GM19035 (cell line): ENCODE measurements at regions not wholly inside any gene's neighbourhood (a gene's known extent, or its start where the extent isn't known, plus 50 kb on each side); places are given as distances from the start of the nearest gene placed in this dataset.

Experiments
- ATAC-seq: cut with Tn5 transposase; IDR thresholded peaks from one replicate; pipeline ENCODE4 v1.9.1; 2021; ENCODE audit not compliant: unreplicated experiment

DNA sequence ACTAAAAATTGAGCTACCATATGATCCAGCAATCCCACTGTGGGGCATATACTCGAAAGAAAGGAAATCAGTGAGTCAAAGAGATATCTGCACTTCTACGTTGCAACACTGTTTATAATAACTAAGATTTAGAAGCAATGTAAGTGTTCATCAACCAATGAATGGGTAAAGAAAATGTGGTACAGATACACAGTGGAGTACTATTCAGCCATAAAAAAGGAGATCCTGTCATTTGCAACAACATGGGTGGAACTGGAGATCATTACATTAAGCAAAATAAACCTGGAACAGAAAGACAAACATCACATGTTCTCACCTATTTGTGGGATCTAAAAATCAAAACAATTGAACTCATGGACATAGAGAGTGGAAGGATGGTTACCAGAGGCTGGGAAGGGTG is 385.0 kb upstream of the TRIB2 start:
- ATAC-seq, result no peak

- no peak for ATAC-seq
These were observed 383.4 kb upstream of the TRIB2 start for GRCh38 chr2:12333293-12333692.

- no peak for ATAC-seq
These were observed 382.2 kb upstream of the TRIB2 start for GRCh38 chr2:12334412-12334966.

DNA sequence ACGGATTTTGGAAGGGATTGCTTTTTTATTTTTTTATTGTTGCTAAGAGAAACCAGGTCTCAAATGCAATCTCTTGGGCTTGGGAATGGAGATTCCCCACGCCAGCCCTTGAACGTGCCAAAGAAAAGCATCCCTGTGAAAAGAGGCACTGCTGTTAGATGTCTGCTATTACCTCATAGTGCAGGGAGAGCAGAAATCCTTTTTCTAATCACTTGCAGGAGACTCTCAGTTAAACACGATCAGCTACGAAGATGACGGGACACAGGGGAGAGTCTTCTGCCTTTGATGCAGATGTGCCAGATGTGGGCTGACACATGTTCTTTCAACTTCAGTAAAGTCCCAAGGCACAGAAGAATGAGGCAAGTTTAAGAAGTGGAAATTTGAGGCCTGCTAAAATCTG is 381.6 kb upstream of the TRIB2 start:
- ATAC-seq, result no peak

DNA sequence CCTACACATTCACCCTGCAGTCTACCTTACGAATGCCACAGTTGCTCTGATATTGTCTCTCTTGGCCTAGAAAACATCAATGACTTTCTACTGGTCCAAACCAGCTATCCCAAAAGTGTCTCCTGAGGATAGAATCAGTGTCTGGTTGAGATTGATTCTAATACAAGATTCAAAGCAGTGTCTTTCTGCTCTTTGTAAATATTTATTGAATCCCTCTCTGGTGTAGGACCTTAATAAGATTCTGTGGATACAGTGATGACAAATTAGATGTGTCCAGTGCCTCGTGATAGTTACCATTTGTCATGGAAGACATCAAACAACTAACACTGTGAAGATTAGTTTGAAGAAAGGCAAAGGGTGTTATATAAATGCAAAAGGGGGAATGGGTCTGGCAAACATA is 380.7 kb upstream of the TRIB2 start:
- no peak for ATAC-seq

- no peak for ATAC-seq
These were observed 377.6 kb upstream of the TRIB2 start for GRCh38 chr2:12338946-12339697.

DNA sequence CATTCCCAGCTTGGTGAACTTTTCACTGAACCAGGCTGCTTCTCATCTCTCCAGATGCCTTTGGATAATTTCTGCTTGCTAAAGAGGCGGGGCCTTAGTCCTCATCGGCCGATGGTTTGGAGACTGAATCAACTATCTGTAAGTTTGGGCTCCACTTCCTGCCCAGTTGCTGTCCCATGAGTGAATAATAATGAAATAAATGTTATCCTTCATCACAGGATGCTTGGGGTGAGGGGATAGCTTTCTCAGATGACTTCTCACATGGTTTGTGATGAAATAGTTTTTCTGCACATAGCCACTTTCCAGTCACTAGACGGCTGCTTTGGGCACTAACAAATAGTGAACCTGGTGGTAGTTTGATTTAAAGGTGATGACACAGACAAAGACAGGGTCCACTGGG is 376.6 kb upstream of the TRIB2 start:
- no peak for ATAC-seq

GRCh38 chr2:12341215-12341614 is 375.5 kb upstream of the TRIB2 start:
- no peak for ATAC-seq

DNA sequence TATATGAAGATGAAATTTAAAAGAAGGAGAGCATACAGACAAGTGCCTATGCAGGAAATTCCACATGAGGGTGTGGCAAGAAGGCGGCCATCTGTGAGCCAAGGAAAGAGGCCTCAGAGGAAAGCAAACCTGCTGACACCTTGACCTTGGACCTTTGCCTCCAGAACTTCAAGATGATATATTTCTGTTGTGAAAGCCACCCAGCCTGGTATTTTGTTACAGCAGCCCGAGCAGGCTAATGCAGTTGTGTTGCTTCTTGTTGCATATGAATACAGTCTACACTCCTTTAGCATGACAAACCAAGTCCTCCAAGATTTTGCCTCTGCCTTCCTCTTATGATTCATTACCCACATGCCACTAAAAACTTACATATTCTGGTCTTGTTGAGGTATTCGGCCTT is 374.8 kb upstream of the TRIB2 start:
- no peak for ATAC-seq

- no peak for ATAC-seq
These were observed 373.6 kb upstream of the TRIB2 start for GRCh38 chr2:12343141-12343540.

GRCh38 chr2:12347066-12347493 is 369.7 kb upstream of the TRIB2 start:
- ATAC-seq, result no peak

- no peak for ATAC-seq
These were observed 368.5 kb upstream of the TRIB2 start for GRCh38 chr2:12348216-12348615.

DNA sequence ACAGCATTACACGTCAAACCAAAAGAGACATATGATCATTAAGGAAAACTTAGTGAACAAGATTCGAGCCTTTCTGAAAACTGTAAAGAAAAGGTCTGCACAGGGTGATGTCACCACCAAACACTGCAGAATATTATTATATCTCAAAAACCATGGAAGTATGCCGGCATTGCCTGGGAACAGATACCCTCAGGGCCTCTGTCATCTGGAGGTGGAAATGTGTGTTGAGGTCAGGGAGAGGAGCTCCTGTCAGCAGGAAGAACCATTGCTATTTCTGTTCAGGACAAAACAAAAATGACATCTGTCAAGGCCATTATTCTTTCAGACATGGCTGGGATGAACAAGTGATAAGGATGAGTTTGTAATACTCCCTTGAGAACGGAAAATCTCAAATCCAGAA is 365.9 kb upstream of the TRIB2 start:
- no peak for ATAC-seq

- ATAC-seq, result no peak
These were observed 363.8 kb upstream of the TRIB2 start for GRCh38 chr2:12352889-12353288.

GRCh38 chr2:12361506-12361905 is 355.2 kb upstream of the TRIB2 start:
- no peak for ATAC-seq

GRCh38 chr2:12363138-12363537 is 353.6 kb upstream of the TRIB2 start:
- no peak for ATAC-seq

GRCh38 chr2:12363569-12363968 is 353.2 kb upstream of the TRIB2 start:
- ATAC-seq, result no peak

- no peak for ATAC-seq
These were observed 347.2 kb upstream of the TRIB2 start for GRCh38 chr2:12369566-12369965.

DNA sequence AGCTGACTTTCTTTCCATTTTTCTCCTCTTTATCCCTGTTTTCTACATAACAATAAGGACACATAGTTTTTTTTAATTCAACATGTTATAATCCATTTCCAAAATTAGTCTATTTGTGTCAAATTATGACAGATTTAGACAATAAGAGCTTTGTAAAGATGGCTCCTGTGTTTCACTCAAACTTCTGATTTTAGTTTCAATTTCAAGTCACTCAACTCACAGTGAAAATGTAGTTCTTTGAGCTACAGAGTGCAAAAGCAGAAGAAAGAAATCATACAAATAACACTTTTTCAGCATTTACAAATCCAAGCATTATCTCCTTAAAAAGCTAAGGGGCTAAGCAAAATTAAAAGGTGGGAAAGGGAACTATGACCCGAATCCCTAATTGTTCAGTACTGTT is 340.7 kb upstream of the TRIB2 start:
- ATAC-seq, result no peak

DNA sequence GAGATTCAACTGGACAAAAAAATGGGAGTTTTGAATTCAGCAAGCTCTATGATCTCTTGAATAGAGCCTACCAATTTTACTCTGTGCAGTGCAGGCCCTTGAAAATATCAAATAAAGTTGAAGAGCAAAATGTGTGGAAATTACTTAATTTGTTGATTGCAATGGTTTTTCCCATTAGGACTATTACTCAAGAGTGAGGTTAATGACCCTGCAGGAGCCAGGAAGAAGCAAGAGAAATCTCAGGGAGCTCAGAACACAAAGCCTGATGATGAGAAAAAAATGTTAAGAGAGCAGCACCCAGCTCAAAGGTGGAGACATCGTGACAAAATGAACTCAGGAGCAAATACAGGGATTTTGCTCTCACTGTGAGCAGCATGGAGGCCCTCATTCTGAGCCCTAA is 337.6 kb upstream of the TRIB2 start:
- no peak for ATAC-seq

DNA sequence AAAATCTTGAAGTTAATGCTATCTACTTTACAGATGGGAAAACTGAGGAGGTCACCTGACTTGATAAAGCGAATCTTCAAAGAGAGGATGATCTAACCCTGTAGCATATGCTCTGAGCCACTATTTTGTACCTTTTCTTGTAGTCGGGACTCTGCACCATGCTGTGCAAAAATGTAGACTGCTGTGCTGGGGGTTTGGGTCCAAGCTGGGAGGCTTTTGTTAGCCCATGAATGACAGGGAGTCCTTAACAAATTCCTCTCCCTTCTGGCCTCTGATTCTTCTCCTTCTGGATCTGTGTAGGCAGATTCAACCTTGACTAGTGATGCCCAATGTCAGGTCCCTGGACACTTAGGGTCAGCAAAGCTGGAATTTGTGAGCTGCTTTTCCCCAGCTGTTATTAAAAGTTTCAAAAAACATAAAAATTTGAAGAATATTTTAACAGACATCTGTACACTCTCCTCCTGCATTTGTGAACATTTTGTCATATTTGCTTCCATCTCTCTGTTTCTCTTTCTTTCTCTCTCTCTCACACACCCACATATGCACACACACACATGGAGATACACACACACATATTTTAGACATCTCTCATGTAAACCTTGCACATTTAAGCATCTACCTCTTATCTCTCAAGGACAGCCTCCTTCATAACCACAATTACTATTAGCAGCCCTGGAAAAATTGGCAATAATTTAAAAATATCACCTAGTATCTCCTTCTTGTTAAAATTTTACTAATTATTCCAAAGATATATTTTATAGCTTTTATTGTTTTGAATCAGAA is 335.0 kb upstream of the TRIB2 start:
- ATAC-seq, result no peak

GRCh38 chr2:12382366-12382765 is 334.4 kb upstream of the TRIB2 start:
- no peak for ATAC-seq
